ENCODE measurements at regions not wholly inside any gene's neighbourhood (a gene's known extent, or its start where the extent isn't known, plus 50 kb on each side); places are given as distances from the start of the nearest gene placed in this dataset.
A peak's percentile ranks its signal among the peaks of the same experiment; 100 is the strongest.
"Not testable (repeated sequence)": the region's sequence is repeated elsewhere in the genome, so short reads cannot be mapped to it uniquely, and the experiment has no call there.

DNA sequence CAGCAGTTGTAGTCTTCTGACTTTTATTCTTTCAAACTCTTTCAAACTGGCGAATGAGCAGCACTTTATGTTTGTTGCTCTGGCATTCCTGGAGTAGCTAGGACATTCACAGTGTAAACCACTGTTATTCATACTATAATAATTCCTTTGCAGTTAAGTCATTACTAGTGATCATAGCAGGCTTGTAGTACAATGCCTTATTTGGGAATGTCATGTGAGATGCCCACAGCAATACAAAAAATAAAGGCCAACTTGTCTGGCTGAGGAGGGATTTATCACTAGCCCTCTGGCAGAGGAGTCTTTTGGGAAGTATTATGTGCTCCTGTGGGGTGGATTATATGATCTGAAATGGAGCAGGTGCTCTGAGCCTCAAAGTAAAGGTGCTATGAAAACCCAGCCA, 197.2 kb downstream of the VGLL3 start:
- DNase-seq = peak; percentile 99

DNA sequence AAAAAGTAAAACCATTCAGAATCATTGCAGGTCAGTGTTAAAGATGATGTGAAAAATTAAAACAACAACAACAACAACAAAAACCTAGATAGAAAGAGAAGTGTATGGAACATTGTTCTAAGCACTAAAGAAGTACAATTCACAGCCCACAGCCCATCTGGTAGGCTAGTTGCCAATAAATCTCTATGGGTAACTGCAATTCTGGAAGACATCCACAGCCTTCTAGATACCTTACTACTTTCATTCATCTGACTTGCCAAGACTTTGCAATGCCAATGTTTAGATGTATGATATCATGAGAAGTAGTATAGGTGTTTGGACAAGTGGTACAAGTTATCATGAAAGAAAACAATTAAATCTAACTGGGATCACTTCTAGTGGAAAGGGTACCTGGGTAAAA, 198.6 kb downstream of the VGLL3 start:
- no peak for DNase-seq

DNA sequence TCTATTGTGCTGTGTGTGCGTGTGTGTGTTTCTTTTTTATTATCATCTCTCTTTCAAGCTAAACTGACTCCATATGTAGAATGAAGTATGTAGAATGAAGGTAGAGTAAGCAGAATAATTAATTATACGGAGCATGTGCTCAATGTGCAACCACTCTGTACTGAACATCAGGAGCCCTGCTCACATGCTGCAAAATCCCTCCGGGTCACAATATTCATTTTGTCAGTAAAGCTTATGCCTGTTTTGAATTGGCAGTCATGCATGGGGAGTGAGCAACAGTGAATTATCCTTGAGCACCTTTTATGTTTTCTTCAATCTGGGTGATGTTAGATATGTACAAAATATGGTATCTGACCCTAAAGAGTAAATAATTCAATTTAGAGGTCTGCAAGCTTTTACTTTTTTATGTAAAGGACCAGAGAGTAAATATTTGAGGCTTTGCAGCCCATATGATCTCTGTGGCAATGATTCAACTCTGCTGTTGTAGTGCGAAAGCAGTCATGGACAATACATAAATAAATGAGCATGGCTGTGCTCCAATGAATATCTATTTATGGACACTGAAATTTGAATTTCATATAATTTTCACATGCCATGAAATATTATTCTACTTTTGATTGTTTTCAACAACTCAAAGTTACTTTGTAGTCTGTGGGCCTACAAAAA, 199.9 kb downstream of the VGLL3 start:
- no peak for DNase-seq

DNA sequence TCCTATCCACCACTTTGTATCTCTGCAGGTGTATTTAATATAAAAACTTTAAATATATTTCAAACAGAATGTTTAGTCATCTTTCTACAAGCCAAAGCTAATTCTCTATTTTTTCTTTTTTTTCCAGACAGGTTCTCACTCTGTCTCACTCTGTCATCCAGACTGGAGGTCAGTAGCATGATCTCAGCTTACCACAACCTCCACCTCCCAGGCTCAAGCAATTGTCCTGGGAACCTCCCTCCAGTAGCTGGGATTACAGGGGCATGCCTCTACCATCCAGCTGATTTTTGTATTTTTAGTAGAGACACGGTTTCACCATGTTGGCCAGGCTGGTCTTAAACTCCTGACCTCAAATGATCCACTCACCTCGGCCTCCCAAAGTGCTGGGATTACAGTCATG, 202.6 kb downstream of the VGLL3 start:
- DNase-seq = no peak

DNA sequence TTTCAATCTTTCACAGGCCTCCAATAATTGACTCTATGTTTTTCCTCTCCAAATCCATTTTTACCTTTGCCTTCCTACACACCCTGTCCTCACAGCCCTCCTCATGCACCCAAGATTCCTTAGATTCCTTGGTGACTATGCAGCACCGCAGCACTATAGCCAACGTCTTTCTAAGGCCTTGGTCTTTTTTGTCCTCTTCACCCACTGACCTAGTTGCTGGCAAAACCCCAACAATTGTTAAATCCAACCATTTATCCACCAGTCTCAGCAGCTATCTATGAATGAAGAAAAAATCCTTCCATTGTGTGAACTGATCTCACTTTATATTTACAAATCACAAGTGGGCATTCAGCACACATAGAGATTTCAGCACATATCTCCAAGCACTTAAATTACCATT, 203.9 kb downstream of the VGLL3 start:
- peak; percentile 66 for DNase-seq

DNA sequence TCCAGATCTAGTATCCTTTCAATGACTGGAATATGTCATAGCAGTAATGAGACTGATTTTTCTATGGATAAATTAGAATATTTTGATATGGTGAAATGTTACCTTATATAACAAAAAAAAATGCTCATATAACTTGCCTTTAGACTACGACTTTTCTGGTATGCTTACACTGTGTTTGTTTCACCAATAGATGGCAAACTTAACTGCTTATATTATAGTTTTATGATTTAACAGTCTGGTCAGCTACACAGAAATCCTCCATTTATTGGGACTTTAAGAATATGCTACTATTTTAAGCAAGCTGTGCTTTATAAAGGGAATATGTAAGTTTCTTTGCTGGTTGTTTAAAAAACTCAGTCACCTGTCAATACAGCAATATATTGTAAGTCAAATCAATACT, 205.6 kb downstream of the VGLL3 start:
- peak; percentile 73 for DNase-seq

DNA sequence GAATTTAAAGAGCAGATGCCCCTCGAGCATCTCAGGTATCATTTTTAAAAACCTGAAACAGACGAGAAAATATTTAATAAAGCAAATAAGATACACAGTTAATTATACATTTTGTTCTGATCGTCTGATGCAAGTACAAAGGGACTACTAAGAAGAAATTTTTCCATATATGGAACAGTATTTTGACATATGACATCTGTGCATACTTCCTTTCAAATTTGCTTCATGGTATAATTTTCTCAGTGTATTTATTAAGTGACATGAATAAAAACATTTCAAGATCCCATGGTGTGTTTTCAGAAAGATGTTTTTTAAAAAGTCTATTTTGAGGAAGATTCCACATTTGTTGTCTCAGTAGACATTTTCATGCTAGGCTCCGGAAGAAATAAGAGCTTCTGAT, 208.1 kb downstream of the VGLL3 start:
- no peak for DNase-seq

DNA sequence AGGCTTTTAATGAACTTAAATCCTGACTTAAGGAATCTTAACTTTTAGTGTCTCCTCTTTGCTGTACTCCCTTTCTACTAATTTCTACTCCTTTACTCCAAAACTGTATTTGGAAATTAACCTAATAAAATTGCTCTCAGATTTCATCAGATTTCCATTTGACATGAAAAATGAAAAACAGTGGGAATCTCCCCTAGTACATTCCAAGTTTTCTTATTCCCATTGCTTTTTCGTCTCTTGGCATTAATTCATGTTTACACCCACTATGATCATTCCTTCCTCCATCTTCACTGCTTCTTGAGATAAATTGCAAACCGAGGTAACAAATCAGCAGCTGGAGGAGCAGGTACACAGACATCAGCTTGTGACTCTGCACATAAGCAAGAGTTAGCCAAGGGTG, 208.7 kb downstream of the VGLL3 start:
- DNase-seq = no peak

DNA sequence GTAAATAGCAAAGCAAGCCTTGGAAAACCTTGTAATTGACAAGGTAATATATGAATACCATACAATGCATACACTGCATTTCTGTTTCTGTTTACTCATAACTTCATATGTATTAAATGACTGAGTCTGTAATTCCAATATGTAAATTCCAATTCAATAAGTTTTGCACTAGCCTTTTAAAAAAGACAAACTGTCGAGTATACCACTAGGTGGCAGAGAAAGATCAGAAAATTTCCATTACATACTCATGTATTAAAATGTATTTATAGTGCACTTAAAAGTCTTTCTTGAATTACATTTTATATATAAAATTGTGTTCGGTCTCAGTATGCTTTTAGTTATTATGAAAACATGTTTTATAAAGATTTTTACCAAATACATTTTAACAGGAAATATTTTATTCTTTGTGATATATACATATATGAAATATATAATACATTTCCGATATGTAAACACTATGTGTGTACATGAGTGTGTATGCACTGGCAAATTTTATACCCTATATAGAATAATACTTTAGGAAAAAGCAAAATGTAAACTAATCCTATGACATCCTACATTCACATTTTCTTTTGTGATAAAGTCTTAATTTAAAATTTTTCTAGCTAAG, 216.8 kb downstream of the VGLL3 start:
- peak; percentile 53 for DNase-seq

DNA sequence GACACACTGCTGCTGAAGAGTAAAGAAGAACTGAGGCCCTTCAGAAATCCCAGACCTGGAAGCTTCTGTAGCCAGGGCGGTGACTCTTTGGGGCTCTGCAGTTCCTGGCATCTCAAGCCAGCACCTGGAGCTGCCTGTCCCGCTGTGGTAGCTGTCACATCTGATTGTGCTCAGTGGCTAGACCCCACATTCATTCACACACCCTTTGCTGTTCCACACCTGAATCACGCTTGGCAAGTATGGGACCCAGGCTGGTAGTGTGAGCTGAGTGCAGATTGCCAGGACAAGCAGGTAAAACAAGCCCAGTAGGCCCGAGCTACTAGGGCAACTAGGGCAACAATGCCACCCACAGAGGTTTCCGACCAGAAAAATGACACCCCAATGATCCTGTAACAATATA, 218.2 kb downstream of the VGLL3 start:
- no peak for DNase-seq

DNA sequence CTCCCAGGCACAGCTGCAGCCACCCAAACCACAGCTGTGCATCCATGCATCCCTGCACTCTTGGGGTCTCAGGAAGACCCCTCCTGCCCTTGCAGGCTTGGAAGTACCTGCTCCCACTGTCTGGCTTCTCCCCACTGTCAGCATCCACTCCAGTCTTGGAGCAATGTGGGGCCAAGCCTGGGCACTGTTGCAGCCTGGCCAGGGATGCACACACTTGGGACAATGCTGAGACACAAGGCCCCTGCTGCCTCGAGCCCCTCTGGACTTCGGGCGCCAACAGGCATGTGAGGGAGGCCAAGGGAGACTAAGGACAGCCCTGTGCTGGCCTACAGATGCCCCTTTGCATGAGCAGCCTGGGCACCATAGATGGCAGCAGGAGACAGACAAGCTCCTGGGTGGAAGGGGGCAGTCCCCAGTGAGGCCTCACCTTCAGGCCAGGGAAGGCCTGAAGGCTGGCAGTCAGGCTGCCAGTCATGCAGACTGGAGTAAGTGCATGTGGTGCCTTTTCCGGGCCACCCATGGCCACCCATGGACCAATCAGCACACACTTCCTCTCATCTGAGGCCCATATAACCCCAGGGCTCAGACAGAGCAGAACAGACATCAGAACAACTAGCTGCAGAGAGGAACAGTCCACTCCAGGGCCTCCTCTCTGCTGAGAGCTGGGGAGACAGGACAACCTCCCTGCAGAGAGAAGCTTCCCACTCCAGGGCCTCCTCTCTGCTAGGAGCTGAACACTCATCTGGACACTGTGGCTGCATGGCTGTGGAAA, 219.0 kb downstream of the VGLL3 start:
- no peak for DNase-seq

DNA sequence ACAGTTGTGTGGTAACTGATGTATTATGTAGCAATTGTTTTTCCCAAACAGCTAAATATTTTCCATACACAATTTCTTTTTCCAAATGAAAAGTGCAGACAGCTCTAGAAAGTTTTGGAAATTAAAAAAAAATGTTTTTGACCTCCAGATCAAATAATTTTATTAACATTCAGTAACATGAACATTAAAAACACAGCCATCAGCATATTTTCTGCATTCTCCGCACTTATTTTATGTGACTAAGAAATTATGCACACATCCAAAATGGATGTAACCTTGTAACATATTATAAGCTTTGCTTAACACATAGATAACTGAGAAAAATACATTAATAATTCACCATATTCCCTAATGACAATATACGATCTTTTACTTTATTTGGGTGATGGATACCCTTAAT, 224.6 kb downstream of the VGLL3 start:
- no peak for DNase-seq

DNA sequence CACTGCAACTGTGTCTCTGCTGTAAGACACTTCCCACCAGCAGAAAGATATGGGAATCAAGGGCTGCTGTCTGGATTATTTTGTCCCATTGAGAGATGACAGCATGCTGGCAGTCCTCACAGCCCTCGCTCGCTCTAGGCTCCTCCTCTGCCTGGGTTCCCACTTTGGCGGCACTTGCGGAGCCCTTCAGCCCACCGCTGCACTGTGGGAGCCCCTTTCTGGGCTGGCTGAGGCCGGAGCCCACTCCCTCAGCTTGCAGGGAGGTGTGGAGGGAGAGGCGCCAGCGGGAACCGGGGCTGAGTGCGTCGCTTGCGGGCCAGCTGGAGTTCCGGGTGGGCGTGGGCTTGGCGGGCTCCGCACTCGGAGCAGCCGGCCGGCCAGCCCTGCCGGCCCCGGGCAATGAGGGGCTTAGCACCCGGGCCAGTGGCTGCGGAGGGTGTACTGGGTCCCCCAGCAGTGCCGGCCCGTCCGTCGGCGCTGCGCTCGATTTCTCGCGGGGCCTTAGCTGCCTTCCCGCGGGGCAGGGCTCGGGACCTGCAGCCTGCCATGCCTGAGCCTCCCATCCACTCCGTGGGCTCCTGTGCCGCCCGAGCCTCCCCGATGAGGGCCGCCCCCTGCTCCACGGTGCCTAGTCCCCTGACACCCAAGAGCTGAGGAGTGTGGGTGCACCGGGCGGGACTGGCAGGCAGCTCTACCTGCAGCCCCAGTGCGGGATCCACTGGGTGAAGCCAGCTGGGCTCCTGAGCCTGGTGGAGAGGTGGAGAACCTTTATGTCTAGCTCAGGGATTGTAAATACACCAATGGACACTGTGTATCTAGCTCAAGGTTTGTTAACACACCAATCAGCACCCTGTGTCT, 233.4 kb downstream of the VGLL3 start:
- not testable (repeated sequence) for DNase-seq

DNA sequence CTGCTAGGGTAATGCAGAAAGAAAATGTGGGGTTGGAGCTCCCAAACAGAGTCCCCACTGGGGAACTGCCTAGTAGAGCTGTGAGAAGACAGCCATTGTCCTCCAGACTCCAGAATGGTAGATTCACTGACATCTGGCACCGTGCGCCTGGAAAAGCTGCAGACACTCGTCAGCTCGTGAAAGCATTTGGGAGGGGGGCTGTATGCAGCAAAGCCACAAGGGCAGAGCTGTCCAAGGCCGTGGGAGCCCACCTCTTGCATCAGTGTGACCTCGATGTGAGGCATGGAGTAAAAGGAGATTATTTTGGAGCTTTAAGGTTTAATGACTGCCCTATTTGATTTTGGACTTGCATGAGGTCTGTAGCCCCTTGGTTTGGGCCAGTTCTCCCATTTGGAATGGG, 242.9 kb downstream of the VGLL3 start:
- DNase-seq = no peak

DNA sequence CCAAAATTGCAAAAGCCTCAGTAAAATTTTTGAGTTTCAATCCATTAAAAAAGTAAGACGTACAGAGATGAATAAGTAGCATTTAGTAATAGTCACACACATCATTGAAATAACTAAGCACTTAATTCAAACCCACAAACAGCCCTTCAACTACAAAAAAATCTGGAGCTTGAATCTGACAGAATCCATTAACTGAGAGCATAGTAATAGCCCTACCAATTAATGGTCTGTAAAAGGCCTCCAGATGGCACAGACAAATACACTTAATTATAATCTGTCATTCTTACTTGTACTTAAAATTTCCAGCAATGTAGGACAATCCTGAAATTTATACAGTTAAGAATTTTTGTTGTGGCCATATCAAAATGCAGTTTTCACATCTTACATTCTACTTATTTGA, 246.9 kb downstream of the VGLL3 start:
- DNase-seq = no peak

DNA sequence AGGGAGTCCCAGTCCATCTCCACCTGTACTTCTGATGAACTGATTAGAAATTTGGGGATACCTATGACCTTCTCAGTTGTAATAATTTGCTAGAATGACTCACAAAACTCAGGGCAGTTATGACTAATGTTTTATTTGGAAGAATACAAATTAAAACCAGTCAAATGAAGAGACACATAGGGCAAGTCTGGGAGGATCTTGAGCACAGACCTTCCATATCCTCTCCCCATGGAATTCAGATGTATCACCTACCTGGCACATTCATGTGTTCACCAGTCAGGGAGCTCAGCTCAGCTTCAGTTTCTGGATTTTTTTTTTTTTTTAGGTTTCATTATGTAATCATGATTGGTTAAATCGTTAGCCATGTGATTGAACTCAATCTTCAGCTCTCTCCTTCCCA, 247.7 kb downstream of the VGLL3 start:
- no peak for DNase-seq

DNA sequence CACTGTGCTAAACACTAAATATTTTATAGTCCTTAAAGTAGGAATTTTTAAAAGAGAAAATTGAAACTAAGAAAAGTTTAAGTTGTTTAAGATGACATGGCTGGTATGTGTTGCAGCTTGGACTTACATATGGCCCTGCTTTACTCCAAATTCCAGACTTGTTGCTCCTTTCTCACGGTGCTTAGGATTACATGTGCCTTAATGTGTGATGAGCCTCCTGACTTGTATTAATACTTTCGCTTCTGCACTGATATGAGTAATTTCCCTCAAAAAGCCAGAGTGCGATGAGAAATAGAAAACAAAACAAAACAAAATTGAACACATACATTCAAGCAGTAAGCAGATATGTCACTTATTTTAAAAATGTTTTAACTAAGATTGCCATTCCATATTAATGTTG, 250.2 kb downstream of the VGLL3 start:
- DNase-seq = no peak

DNA sequence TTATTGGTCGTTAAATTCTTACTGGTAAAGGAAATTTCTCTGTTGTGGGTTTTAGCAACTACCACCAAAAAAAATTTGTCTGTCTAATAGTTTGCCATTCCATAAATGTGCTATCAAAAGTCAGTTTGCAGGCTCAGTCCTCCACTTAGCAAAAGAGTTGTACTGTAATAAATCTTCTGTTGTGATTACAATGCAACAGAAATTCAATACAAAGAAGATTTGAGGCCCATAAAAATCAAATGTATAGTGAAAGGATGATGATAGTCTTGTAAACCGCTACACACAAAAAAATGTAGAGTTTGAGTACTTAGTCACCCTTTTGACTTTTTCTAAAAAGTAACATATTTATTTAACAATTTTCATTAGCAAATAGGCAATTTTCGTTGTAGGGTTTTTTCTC, 251.7 kb downstream of the VGLL3 start:
- DNase-seq = no peak

DNA sequence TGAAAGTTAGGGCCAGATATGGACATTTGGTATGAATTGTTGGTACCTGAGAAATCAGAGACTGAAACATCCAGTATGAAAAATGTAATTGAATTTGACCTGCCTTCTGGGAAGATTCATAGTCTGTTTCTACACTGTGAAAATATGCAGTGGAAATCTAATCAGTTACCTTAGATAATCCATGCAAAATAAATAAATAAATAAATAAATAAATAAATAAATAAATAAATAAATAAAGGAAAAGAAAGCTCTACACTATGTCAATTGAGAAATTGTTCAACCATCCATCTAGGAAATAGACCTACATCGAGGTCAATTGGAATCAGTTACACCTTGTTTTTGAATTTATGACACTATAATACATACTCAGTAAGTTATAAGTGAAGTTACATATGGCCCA, 252.3 kb downstream of the VGLL3 start:
- DNase-seq = no peak

DNA sequence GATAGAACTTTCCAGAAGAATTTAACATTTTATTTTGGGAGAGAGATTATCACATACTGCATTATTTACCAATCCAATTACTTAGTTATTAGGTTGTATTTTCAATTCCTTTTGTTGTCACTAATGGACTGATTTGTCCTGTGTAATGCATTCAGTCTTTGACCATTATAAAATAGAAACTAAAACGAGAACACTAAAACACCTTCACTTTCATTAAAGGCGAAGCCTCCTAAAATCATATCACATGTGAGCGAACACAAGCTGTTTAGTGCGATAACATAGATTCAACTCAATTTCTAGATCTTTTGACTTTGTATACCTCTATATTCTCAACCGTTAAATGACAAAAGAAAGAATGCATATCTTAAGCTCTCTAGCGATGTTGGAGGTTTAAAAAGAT, 253.4 kb downstream of the VGLL3 start:
- no peak for DNase-seq

DNA sequence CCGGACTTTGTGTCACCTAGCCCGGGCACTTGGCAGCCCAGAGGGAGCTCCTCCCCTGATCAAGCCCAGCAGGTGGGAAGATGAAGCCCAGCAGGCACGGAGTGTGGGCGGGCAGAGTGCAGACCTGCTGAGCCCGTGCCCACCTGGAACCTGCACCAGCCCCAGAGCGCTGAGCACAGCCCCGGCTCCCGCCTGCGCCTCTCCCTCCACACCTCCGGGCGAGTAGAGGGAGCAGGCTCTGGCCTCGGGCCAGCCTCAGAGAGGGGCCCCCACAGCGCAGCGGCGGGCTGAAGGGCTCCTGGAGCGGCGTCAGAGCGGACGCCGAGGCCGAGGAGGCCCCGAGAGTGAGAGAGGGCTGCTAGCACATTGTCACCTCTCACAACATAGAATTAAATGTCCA, 257.7 kb downstream of the VGLL3 start:
- no peak for DNase-seq

DNA sequence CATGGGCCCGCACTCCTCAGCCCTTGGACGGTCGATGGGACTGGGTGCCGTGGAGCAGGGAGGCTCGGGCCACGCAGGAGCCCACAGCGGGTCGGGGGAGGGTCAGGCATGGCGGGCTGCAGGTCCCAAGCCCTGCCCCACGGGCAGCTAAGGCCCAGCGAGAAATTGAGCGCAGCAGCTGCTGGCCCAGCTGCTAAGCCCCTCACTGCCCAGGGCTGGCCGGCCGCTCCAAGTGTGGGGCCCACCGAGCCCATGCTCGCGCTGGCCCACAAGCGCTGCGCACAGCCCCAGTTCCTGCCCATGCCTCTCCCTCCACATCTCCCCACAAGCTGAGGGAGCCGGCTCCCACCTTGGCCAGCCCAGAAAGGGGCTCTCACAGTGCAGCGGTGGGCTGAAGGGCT, 259.4 kb downstream of the VGLL3 start:
- DNase-seq = no peak

DNA sequence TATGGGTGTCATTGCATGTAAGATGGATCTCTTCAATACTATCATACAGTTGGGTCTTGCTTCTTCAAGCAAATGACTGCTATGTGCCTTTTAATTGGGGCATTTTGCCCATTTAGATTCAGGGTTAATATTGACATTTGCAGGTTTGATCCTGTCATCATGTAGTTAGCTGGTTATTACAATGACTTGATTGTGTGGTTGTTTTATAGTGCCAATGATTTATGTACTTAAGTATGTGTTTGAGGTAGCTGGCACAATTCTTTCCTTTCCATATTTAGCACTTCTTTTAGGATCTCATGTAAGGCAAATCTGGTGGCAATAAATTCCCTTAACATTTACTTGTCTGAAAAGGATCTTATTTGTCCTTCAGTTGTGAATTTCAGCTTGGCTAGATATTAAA, 267.5 kb downstream of the VGLL3 start:
- no peak for DNase-seq

DNA sequence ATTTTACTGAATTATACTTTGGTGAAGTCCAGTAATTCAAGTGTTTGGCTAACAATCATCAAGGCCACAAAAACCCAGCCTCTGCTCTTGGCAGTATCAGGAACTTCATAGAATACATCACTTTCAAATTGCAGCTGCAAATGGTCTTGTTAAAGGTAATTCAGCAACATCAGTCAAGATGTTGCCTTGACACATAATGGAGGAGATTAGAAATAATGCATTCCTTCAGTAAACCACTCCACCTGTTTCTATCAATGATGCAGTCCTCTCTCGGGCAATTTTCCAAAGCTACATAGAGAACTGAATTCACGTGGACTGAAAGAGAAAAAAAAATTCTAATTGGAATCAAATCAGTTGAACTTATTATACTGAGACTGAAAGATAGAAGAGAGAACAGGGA, 279.3 kb downstream of the VGLL3 start:
- no peak for DNase-seq
